ENCODE measurements at regions not wholly inside any gene's neighbourhood (a gene's known extent, or its start where the extent isn't known, plus 50 kb on each side); places are given as distances from the start of the nearest gene placed in this dataset.

DNA sequence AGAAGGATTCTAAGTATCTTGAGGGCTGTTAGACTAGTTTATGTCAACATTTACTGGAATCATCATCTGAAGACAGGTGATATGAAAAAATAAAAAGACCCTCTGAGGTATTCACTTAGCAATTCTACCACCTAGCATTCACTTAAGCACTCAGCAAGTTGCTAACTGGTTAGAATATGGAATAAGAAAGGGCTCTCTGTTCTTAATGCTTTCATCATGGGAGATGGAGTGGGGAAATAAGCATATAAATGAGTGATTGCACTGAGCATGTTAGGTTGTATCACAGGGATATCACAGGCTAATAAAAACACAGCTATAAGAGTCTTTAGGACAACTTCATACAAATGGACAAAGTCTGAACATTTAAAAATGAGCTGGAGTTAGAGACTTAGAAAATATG is 1238.8 kb downstream of the CDH11 start:
- ATAC-seq (no peak), DNase-seq (no peak)
- Histone ChIP-seq H3K27me3 (no peaks in the 10 kb centered on the region), H3K9me3 (no peaks in the 10 kb centered on the region), H3K4me1 (no peaks in the 10 kb centered on the region), H3K36me3 (no peaks in the 10 kb centered on the region), H3K4me3 (no peak overlapping the region), H3K27ac (no peak overlapping the region)
- intact Hi-C loops (cut with DNase I): no loop called here
- TF ChIP-seq, protein P1, sequence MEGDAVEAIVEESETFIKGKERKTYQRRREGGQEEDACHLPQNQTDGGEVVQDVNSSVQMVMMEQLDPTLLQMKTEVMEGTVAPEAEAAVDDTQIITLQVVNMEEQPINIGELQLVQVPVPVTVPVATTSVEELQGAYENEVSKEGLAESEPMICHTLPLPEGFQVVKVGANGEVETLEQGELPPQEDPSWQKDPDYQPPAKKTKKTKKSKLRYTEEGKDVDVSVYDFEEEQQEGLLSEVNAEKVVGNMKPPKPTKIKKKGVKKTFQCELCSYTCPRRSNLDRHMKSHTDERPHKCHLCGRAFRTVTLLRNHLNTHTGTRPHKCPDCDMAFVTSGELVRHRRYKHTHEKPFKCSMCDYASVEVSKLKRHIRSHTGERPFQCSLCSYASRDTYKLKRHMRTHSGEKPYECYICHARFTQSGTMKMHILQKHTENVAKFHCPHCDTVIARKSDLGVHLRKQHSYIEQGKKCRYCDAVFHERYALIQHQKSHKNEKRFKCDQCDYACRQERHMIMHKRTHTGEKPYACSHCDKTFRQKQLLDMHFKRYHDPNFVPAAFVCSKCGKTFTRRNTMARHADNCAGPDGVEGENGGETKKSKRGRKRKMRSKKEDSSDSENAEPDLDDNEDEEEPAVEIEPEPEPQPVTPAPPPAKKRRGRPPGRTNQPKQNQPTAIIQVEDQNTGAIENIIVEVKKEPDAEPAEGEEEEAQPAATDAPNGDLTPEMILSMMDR (IDR thresholded peaks at IDR 0.05): no peak
- TF ChIP-seq POLR2A (IDR thresholded peaks at IDR 0.05): no peak

DNA sequence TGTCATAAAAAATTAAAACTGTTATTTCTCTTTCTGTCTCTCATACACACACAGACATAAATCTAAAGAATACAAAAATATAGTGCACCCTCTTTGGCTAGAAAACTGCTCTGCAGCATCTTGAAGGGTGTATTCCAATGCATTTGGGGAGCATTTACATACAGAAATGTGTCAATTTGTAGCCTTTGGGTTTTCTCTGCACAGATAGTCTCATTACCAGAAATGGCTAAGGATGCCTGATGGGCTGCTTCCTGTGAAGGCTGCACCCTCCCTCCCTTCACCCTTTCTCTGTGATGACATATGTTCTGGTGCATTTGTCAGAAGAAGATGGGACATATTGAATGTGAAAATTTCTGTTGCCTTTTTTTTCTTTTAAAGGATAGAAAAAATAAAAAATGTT is 1239.3 kb downstream of the CDH11 start:
- H3K4me1 ChIP-seq: no peaks in the 10 kb centered on the region
- no peaks in the 10 kb centered on the region for H3K36me3 ChIP-seq
- H3K4me3 ChIP-seq: no peak overlapping the region
- intact Hi-C loops (cut with DNase I): no loop called here
- TF ChIP-seq, protein P1 (IDR thresholded peaks at IDR 0.05): no peak
- no peak for TF ChIP-seq POLR2A (IDR thresholded peaks at IDR 0.05)
- no peak for ATAC-seq
- DNase-seq: no peak
- H3K27me3 ChIP-seq: no peaks in the 10 kb centered on the region
- H3K27ac ChIP-seq: no peak overlapping the region
- no peaks in the 10 kb centered on the region for H3K9me3 ChIP-seq

DNA sequence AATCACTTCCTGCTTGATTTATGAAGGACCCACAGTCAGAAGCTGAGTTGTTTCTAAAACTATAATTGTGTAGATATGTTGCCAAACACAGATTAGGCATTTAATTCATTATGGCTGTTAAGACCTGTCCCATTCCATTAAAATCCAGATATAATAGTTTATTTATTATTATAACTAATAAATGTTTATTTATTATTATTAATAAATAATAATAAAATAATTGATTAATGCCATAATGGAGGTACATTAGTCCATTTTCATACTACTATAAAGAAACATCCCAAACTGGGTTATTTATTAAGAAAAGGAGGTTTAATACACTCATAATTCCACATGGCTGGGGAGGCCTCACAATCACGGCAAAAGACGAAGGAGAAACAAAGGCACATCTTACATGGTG is 1240.9 kb downstream of the CDH11 start:
- 96 to 99% (median 98%) methylated on average over 2 of the region's 2 CpGs for WGBS, 4 donors
- intact Hi-C loops (cut with DNase I): no loop called here
- Histone ChIP-seq H3K9me3 (no peaks in the 10 kb centered on the region), H3K36me3 (no peaks in the 10 kb centered on the region), H3K4me1 (no peaks in the 10 kb centered on the region), H3K27me3 (no peaks in the 10 kb centered on the region), H3K27ac (no peak overlapping the region), H3K4me3 (no peak overlapping the region)
- no peak for ATAC-seq
- no peak for DNase-seq
- TF ChIP-seq, protein P1 (IDR thresholded peaks at IDR 0.05): no peak
- TF ChIP-seq POLR2A (IDR thresholded peaks at IDR 0.05): no peak

DNA sequence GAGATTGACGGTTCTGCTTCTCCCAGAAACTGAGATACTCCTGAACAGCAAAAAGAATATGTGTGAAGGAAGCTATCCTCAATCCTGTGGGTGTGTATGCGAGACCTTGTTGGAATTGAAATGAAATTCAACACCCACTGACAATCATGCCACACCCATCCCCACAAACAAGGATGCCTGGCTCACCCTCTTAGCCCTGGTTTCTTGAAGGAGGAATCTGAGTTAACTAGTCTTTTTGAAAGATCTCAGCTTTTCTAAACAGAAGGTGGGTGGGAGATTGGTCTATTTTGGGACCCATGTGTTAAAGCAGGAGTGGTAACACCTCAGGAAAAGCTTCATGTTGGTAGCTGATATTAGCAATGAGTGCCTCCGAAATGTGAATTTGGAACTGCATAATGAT is 1244.5 kb downstream of the CDH11 start:
- no peak for DNase-seq
- Histone ChIP-seq H3K4me3 (no peak overlapping the region), H3K36me3 (no peaks in the 10 kb centered on the region), H3K27me3 (no peaks in the 10 kb centered on the region), H3K4me1 (no peaks in the 10 kb centered on the region), H3K27ac (no peak overlapping the region), H3K9me3 (no peaks in the 10 kb centered on the region)
- no peak for TF ChIP-seq POLR2A (IDR thresholded peaks at IDR 0.05)
- TF ChIP-seq, protein P1 (IDR thresholded peaks at IDR 0.05): no peak
- ATAC-seq: no peak
- 74 to 87% (median 83%) methylated on average over 3 of the region's 3 CpGs for WGBS, 4 donors
- intact Hi-C loops (cut with DNase I): no loop called here
